IMR-90 (cell line): ENCODE measurements at regions not wholly inside any gene's neighbourhood (a gene's known extent, or its start where the extent isn't known, plus 50 kb on each side); places are given as distances from the start of the nearest gene placed in this dataset.

Experiments used
- MXI1 ChIP-seq: IDR thresholded peaks from 2 replicates; pipeline ENCODE4 v1.6.1; 2012; ENCODE audit warnings: low read depth, mild to moderate bottlenecking, low read length, moderate library complexity, borderline replicate concordance
- POLR2A ChIP-seq: IDR thresholded peaks from 2 replicates; pipeline ENCODE4 v1.6.1; 2012; ENCODE audit warnings: mild to moderate bottlenecking, low read depth, low read length
- SMC3 ChIP-seq: fragments of 150-350 bp; IDR thresholded peaks from 2 replicates; pipeline ENCODE4 v1.6.1; 2016; ENCODE audit warnings: low read depth, mild to moderate bottlenecking, antibody characterized with exemption, low read length, moderate library complexity
- USF2 ChIP-seq: fragments of 150-350 bp; IDR thresholded peaks from 2 replicates; pipeline ENCODE4 v1.6.1; 2017; ENCODE audit warnings: mild to moderate bottlenecking, antibody characterized with exemption, low read length, low read depth

DNA sequence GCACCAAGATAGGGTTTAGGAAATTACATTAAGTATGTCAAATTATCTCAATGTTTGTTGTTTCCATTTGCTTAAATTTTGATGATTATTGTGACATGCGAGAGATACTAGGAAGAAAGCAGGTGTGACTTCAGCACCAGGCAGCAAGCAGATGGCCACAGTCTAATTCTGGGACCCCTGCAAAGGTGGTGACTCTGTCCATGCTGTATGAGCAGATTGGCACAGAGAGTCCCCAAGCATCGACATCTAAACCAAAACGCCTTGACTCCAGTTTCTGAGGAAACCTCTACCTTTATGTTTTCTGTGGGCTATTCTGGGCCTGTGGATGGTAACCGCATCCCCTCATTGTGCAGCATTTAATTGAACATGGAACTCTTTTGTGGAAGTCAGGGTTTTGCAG lies 670.1 kb upstream of the TMEM132C start:
- TF ChIP-seq USF2: no peak
- no peak for TF ChIP-seq MXI1
- no peak for TF ChIP-seq POLR2A
- no peak for TF ChIP-seq SMC3
